Urinary bladder (tissue), 3 donors: ENCODE measurements at regions not wholly inside any gene's neighbourhood (a gene's known extent, or its start where the extent isn't known, plus 50 kb on each side); places are given as distances from the start of the nearest gene placed in this dataset.
"Not testable (repeated sequence)": the region's sequence is repeated elsewhere in the genome, so short reads cannot be mapped to it uniquely, and the experiment has no call there.

Experiments
- DNase-seq: peaks from one replicate; pipeline ENCODE4 v3.0.0-alpha.2; 2015; ENCODE audit errors: extremely low spot score
- H3K27ac ChIP-seq: one replicate; pipeline ENCODE4 v1.5.1; 2013; ENCODE audit warnings: low read depth, mild to moderate bottlenecking, moderate library complexity
- H3K36me3 ChIP-seq: one replicate; pipeline ENCODE4 v1.6.1; 2013; ENCODE audit warnings: mild to moderate bottlenecking, moderate library complexity; ENCODE audit not compliant: insufficient read depth
- H3K4me1 ChIP-seq: one replicate; pipeline ENCODE4 v1.6.1; 2013; ENCODE audit warnings: mild to moderate bottlenecking, moderate library complexity; ENCODE audit not compliant: insufficient read depth
- H3K4me3 ChIP-seq: one replicate; pipeline ENCODE4 v1.5.1; 2013; ENCODE audit warnings: low read depth, low read length
- WGBS: extraction: QIAGEN DNeasy Blood & Tissue Kit; methylation state at CpG from one replicate; pipeline ENCODE4 v1.1.7; 2013; 5-methylcytosine and 5-hydroxymethylcytosine counted together
- donor health status: healthy with polysubstance abuse.
- donor health status: healthy.

GRCh38 chr6:165845493-165845892 lies 182.5 kb upstream of the PDE10A start:
- H3K36me3 ChIP-seq: no peaks in the 10 kb centered on the region
- no peaks in the 10 kb centered on the region for H3K4me1 ChIP-seq
- H3K4me3 ChIP-seq: no peak overlapping the region
- 34% methylated on average over 3 of the region's 3 CpGs for WGBS
- DNase-seq: no peak
- H3K27ac ChIP-seq: no peak overlapping the region

GRCh38 chr6:165844801-165845364 lies 181.8 kb upstream of the PDE10A start:
- Histone ChIP-seq H3K36me3 (no peaks in the 10 kb centered on the region), H3K4me1 (no peaks in the 10 kb centered on the region), H3K4me3 (no peak overlapping the region), H3K27ac (no peak overlapping the region)
- WGBS: 70% methylated on average over 4 of the region's 4 CpGs
- DNase-seq: no peak

- no peaks in the 10 kb centered on the region for H3K4me1 ChIP-seq
- no peak overlapping the region for H3K4me3 ChIP-seq
- H3K36me3 ChIP-seq: no peaks in the 10 kb centered on the region
- no peak overlapping the region for H3K27ac ChIP-seq
- WGBS: 84% methylated on average over 5 of the region's 5 CpGs
- DNase-seq: no peak
These were observed 181.2 kb upstream of the PDE10A start for GRCh38 chr6:165844232-165844631.

- WGBS: 84% methylated on average over 11 of the region's 11 CpGs
- Histone ChIP-seq H3K36me3 (no peaks in the 10 kb centered on the region), H3K4me3 (no peak overlapping the region), H3K27ac (no peak overlapping the region), H3K4me1 (no peaks in the 10 kb centered on the region)
- DNase-seq: no peak
These were observed 180.6 kb upstream of the PDE10A start for GRCh38 chr6:165843568-165844113.

- no peak for DNase-seq
- H3K4me3 ChIP-seq: no peak overlapping the region
- H3K27ac ChIP-seq: no peak overlapping the region
- no peaks in the 10 kb centered on the region for H3K4me1 ChIP-seq
- no peaks in the 10 kb centered on the region for H3K36me3 ChIP-seq
- 61% methylated on average over 5 of the region's 5 CpGs for WGBS
These were observed 180.1 kb upstream of the PDE10A start for GRCh38 chr6:165843121-165843520.

- H3K4me3 ChIP-seq: no peak overlapping the region
- WGBS: 64% methylated on average over 12 of the region's 12 CpGs
- no peaks in the 10 kb centered on the region for H3K36me3 ChIP-seq
- H3K27ac ChIP-seq: no peak overlapping the region
- H3K4me1 ChIP-seq: no peaks in the 10 kb centered on the region
- no peak for DNase-seq
These were observed 179.4 kb upstream of the PDE10A start for GRCh38 chr6:165842281-165842936.

- no peaks in the 10 kb centered on the region for H3K4me1 ChIP-seq
- no peak overlapping the region for H3K27ac ChIP-seq
- 83% methylated on average over 9 of the region's 9 CpGs for WGBS
- no peaks in the 10 kb centered on the region for H3K36me3 ChIP-seq
- no peak for DNase-seq
- no peak overlapping the region for H3K4me3 ChIP-seq
These were observed 178.1 kb upstream of the PDE10A start for GRCh38 chr6:165841153-165841558.

- no peak overlapping the region for H3K27ac ChIP-seq
- WGBS: 53% methylated on average over 9 of the region's 9 CpGs
- no peaks in the 10 kb centered on the region for H3K36me3 ChIP-seq
- H3K4me3 ChIP-seq: no peak overlapping the region
- DNase-seq: no peak
- H3K4me1 ChIP-seq: no peaks in the 10 kb centered on the region
These were observed 175.1 kb upstream of the PDE10A start for GRCh38 chr6:165837948-165838745.

- H3K27ac ChIP-seq, H3K4me3 ChIP-seq, DNase-seq, H3K36me3 ChIP-seq, H3K4me1 ChIP-seq: not testable (repeated sequence)
- WGBS: 95% methylated on average over 4 of the region's 4 CpGs
These were observed 173.6 kb upstream of the PDE10A start for GRCh38 chr6:165836648-165837047.

GRCh38 chr6:165835410-165835851 lies 172.4 kb upstream of the PDE10A start:
- H3K4me3 ChIP-seq: no peak overlapping the region
- 63% methylated on average over 13 of the region's 13 CpGs for WGBS
- H3K27ac ChIP-seq: no peak overlapping the region

GRCh38 chr6:165834613-165835259 lies 171.7 kb upstream of the PDE10A start:
- WGBS: 41% methylated on average over 11 of the region's 11 CpGs
- H3K36me3 ChIP-seq: no peaks in the 10 kb centered on the region
- no peaks in the 10 kb centered on the region for H3K4me1 ChIP-seq
- no peak for DNase-seq
- H3K4me3 ChIP-seq: no peak overlapping the region
- no peak overlapping the region for H3K27ac ChIP-seq

More at GRCh38 chr6:165835410-165835851, 172.4 kb upstream of the PDE10A start:
- Histone ChIP-seq H3K4me1 (no peaks in the 10 kb centered on the region), H3K36me3 (no peaks in the 10 kb centered on the region)
- DNase-seq: no peak

GRCh38 chr6:165833355-165833754 lies 170.3 kb upstream of the PDE10A start:
- DNase-seq: no peak
- no peaks in the 10 kb centered on the region for H3K36me3 ChIP-seq
- H3K4me3 ChIP-seq: no peak overlapping the region
- 83% methylated on average over 3 of the region's 3 CpGs for WGBS
- no peaks in the 10 kb centered on the region for H3K4me1 ChIP-seq
- no peak overlapping the region for H3K27ac ChIP-seq

- Histone ChIP-seq H3K4me1 (no peaks in the 10 kb centered on the region), H3K36me3 (no peaks in the 10 kb centered on the region), H3K27ac (no peak overlapping the region), H3K4me3 (no peak overlapping the region)
- 45% methylated on average over 8 of the region's 8 CpGs for WGBS
- DNase-seq: no peak
These were observed 168.9 kb upstream of the PDE10A start for GRCh38 chr6:165831812-165832510.
